PC-9 (cell line): ENCODE measurements at regions not wholly inside any gene's neighbourhood (a gene's known extent, or its start where the extent isn't known, plus 50 kb on each side); places are given as distances from the start of the nearest gene placed in this dataset.

Experiments used
- BruUV-seq: library from RNA; stranded (reverse); fragments of 400-500 nt; replicated peaks from 2 replicates; lab custom pipeline; 2021; lab: Mats Ljungman, UMichigan
- CTCF ChIA-PET: fragments of 300-600 bp; sonication (Branson Sonifier 250); formaldehyde crosslinking; loops from one replicate; lab custom pipeline; 2022; ENCODE audit warnings: antibody characterized with exemption; lab: Charles Lee
- POLR2A ChIA-PET: fragments of 300-600 bp; sonication (Branson Sonifier 250); formaldehyde crosslinking; loops from one replicate; lab custom pipeline; 2022; ENCODE audit warnings: antibody characterized with exemption; ENCODE audit not compliant: unreplicated experiment; lab: Charles Lee
- DNase-seq, 2 experiments: peaks; one replicate each; pipeline versions ENCODE4 v3.0.0 to v3.0.0-alpha.2; 2015 to 2022; ENCODE audit warnings: mixed read lengths in 1 of 2
- H2AFZ ChIP-seq: fragments of 200-600 bp; sonication (generic); 2 replicates; pipeline ENCODE4 v1.8.1; 2017; ENCODE audit warnings: antibody characterized with exemption
- H3F3A ChIP-seq: fragments of 200-600 bp; sonication (generic); 2 replicates; pipeline ENCODE4 v1.8.1; 2017; ENCODE audit warnings: antibody characterized with exemption, mild to moderate bottlenecking, low read depth; ENCODE audit not compliant: insufficient read depth
- H3K27ac ChIP-seq: fragments of 200-600 bp; sonication (generic); 2 replicates; pipeline ENCODE4 v1.6.1; 2016; ENCODE audit warnings: mixed run types
- H3K27me3 ChIP-seq: fragments of 200-600 bp; sonication (generic); 2 replicates; pipeline ENCODE4 v1.6.1; 2016; ENCODE audit warnings: low read depth, mixed run types; ENCODE audit not compliant: insufficient read depth
- H3K36me3 ChIP-seq: fragments of 200-600 bp; sonication (generic); 2 replicates; pipeline ENCODE4 v1.6.1; 2016; ENCODE audit warnings: low read depth, mixed run types
- H3K4me1 ChIP-seq: fragments of 200-600 bp; sonication (generic); replicated peaks from 2 replicates; pipeline ENCODE4 v1.6.1; 2016; ENCODE audit warnings: mixed run types; ENCODE audit not compliant: insufficient read depth
- H3K4me2 ChIP-seq: fragments of 200-600 bp; sonication (generic); 2 replicates; pipeline ENCODE4 v1.6.1; 2017; ENCODE audit warnings: mixed run types
- H3K4me3 ChIP-seq: fragments of 200-600 bp; sonication (generic); 2 replicates; pipeline ENCODE4 v1.6.1; 2016; ENCODE audit warnings: mixed run types
- H3K79me2 ChIP-seq: fragments of 200-600 bp; sonication (generic); 2 replicates; pipeline ENCODE4 v1.6.1; 2017; ENCODE audit warnings: low read depth, mixed run types
- H3K9me2 ChIP-seq: fragments of 200-600 bp; sonication (generic); 2 replicates; pipeline ENCODE4 v1.8.1; 2017; ENCODE audit warnings: mild to moderate bottlenecking; ENCODE audit not compliant: insufficient read depth
- H3K9me3 ChIP-seq: fragments of 200-600 bp; sonication (generic); 2 replicates; pipeline ENCODE4 v1.8.1; 2016; ENCODE audit warnings: low read depth; ENCODE audit not compliant: insufficient read depth
- H4K20me1 ChIP-seq: fragments of 200-600 bp; sonication (generic); 2 replicates; pipeline ENCODE4 v1.8.1; 2017; ENCODE audit not compliant: insufficient read depth
- EZH2 ChIP-seq: fragments of 200-600 bp; sonication (generic); IDR thresholded peaks from 2 replicates; pipeline ENCODE4 v1.8.0; 2017; ENCODE audit warnings: antibody characterized with exemption, low read depth
- intact Hi-C: fragments of 100-400 bp; cut with micrococcal nuclease; formaldehyde crosslinking; loops from one replicate; pipeline ENCODE4 v1.10.0; 2022; ENCODE audit not compliant: unreplicated experiment
- TF ChIP-seq, protein P1 (sequence below): fragments of 200-600 bp; sonication (generic); conservative IDR thresholded peaks from 2 replicates; pipeline ENCODE4 v1.6.1; 2017; ENCODE audit warnings: mixed run types, antibody characterized with exemption, mild to moderate bottlenecking, moderate library complexity

- CTCF ChIA-PET, result interaction anchor here (0.6 kb wide), 2 partner anchors 35 to 269 kb away, joined by 3 to 4 read pairs; no protein-coding TSS in a partner anchor
- no peak for TF ChIP-seq EZH2
- TF ChIP-seq, protein P1, sequence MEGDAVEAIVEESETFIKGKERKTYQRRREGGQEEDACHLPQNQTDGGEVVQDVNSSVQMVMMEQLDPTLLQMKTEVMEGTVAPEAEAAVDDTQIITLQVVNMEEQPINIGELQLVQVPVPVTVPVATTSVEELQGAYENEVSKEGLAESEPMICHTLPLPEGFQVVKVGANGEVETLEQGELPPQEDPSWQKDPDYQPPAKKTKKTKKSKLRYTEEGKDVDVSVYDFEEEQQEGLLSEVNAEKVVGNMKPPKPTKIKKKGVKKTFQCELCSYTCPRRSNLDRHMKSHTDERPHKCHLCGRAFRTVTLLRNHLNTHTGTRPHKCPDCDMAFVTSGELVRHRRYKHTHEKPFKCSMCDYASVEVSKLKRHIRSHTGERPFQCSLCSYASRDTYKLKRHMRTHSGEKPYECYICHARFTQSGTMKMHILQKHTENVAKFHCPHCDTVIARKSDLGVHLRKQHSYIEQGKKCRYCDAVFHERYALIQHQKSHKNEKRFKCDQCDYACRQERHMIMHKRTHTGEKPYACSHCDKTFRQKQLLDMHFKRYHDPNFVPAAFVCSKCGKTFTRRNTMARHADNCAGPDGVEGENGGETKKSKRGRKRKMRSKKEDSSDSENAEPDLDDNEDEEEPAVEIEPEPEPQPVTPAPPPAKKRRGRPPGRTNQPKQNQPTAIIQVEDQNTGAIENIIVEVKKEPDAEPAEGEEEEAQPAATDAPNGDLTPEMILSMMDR, result no peak
- intact Hi-C loops, result no loop called here
- Histone ChIP-seq H4K20me1 (no peaks in the 10 kb centered on the region), H3K4me3 (no peak overlapping the region), H3K36me3 (no peaks in the 10 kb centered on the region), H3K4me1 (peaks cover 8% of the 10 kb centered on the region), H3K79me2 (peaks cover 64% of the 10 kb centered on the region), H3K4me2 (no peak overlapping the region), H3K27me3 (no peaks in the 10 kb centered on the region), H3K9me2 (no peaks in the 10 kb centered on the region), H2AFZ (no peak overlapping the region), H3F3A (peaks cover 4% of the 10 kb centered on the region), H3K27ac (no peak overlapping the region), H3K9me3 (no peaks in the 10 kb centered on the region)
- no peak for DNase-seq
- POLR2A ChIA-PET, result no interaction called here
- BruUV-seq, result no TSS peak
Observed at GRCh38 chr6:4012826-4013225, 66.1 kb downstream of the FAM217A start.

- POLR2A ChIA-PET, result interaction anchor here (0.7 kb wide), 2 partner anchors 9 to 506 kb away, joined by 4 to 8 read pairs; no protein-coding TSS in a partner anchor
- intact Hi-C loops, result no loop called here
- H3K79me2 ChIP-seq, result peaks cover 75% of the 10 kb centered on the region
Observed at GRCh38 chr6:4017058-4017739, 61.7 kb downstream of the FAM217A start.

GRCh38 chr6:4017834-4018170 is 61.1 kb downstream of the FAM217A start:
- H3K4me3 ChIP-seq, result peak overlapping the region; percentile 95
- H3K36me3 ChIP-seq, result no peaks in the 10 kb centered on the region
- peaks cover 7% of the 10 kb centered on the region; the same call in 1 of the 2 replicates for H4K20me1 ChIP-seq
- intact Hi-C loops, result no loop called here
- peak overlapping the region; percentile 94 for H3K4me2 ChIP-seq
- DNase-seq, result no peak
- no TSS peak for BruUV-seq
- peaks cover 19% of the 10 kb centered on the region for H3K4me1 ChIP-seq
- POLR2A ChIA-PET, result interaction anchor here (0.7 kb wide), 1 partner anchor 9 kb away, joined by 4 read pairs; no protein-coding TSS in a partner anchor
- CTCF ChIA-PET, result interaction anchor here (0.7 kb wide), 3 partner anchors 25 to 289 kb away, joined by 3 to 20 read pairs (median 4); no protein-coding TSS in a partner anchor
- no peaks in the 10 kb centered on the region for H3K9me3 ChIP-seq
- peak overlapping the region; percentile 90 for H3K27ac ChIP-seq
- H3K9me2 ChIP-seq, result no peaks in the 10 kb centered on the region
- TF ChIP-seq EZH2, result no peak
- H3K27me3 ChIP-seq, result no peaks in the 10 kb centered on the region
- peaks cover 29% of the 10 kb centered on the region for H3F3A ChIP-seq
- H2AFZ ChIP-seq, result peak overlapping the region; percentile 86
- peaks cover 75% of the 10 kb centered on the region for H3K79me2 ChIP-seq

More at GRCh38 chr6:4017058-4017739, 61.7 kb downstream of the FAM217A start:
- Histone ChIP-seq H3K27ac (peak overlapping the region; percentile 90), H3K4me1 (peaks cover 16% of the 10 kb centered on the region), H3K27me3 (no peaks in the 10 kb centered on the region), H3K9me3 (no peaks in the 10 kb centered on the region), H3K4me2 (peak overlapping the region; percentile 94), H2AFZ (peak overlapping the region; percentile 86), H4K20me1 (peaks cover under 1% of the 10 kb centered on the region; the same call in 1 of the 2 replicates), H3K9me2 (no peaks in the 10 kb centered on the region), H3K36me3 (no peaks in the 10 kb centered on the region), H3F3A (peaks cover 29% of the 10 kb centered on the region), H3K4me3 (peak overlapping the region; percentile 95)
- no peak for DNase-seq
- TF ChIP-seq, protein P1, result no peak
- no peak for TF ChIP-seq EZH2
- BruUV-seq, result no TSS peak
- CTCF ChIA-PET, result no interaction called here
